Epithelial cell of esophagus (primary cell): ENCODE measurements at regions not wholly inside any gene's neighbourhood (a gene's known extent, or its start where the extent isn't known, plus 50 kb on each side); places are given as distances from the start of the nearest gene placed in this dataset.
A peak's percentile ranks its signal among the peaks of the same experiment; 100 is the strongest.

Experiments
- DNase-seq: peaks from one replicate; pipeline ENCODE4 v3.0.0; 2010; ENCODE audit warnings: low read depth
- H3K4me3 ChIP-seq: 2 replicates; pipeline ENCODE4 v1.5.1; 2011; ENCODE audit warnings: mild to moderate bottlenecking, low read length, control low read depth
- CTCF ChIP-seq: IDR thresholded peaks from 2 replicates; pipeline ENCODE4 v1.5.1; 2011; ENCODE audit warnings: low read depth, mild to moderate bottlenecking, low read length, control low read depth, inconsistent platforms; ENCODE audit not compliant: insufficient read depth; ENCODE audit errors: missing control alignments

- no peak overlapping the region for H3K4me3 ChIP-seq
Measured at GRCh38 chr12:17235996-17236395, 630.0 kb upstream of the LMO3 start.

GRCh38 chr12:17215759-17216570 is 610.0 kb upstream of the LMO3 start:
- H3K4me3 ChIP-seq, result no peak overlapping the region
- DNase-seq, result peak; percentile 8
- no peak for TF ChIP-seq CTCF

More at GRCh38 chr12:17235996-17236395, 630.0 kb upstream of the LMO3 start:
- TF ChIP-seq CTCF, result no peak
- DNase-seq, result no peak

- no peak for DNase-seq
Measured at GRCh38 chr12:17214929-17215328, 609.0 kb upstream of the LMO3 start.

GRCh38 chr12:17206553-17206952 is 600.6 kb upstream of the LMO3 start:
- no peak for DNase-seq
- no peak overlapping the region for H3K4me3 ChIP-seq
- no peak for TF ChIP-seq CTCF

More at GRCh38 chr12:17214929-17215328, 609.0 kb upstream of the LMO3 start:
- no peak overlapping the region for H3K4me3 ChIP-seq
- TF ChIP-seq CTCF, result no peak

- DNase-seq, result no peak
- no peak overlapping the region for H3K4me3 ChIP-seq
- TF ChIP-seq CTCF, result no peak
Measured at GRCh38 chr12:17204289-17205054, 598.5 kb upstream of the LMO3 start.

- no peak for TF ChIP-seq CTCF
- DNase-seq, result no peak
Measured at GRCh38 chr12:17203497-17203896, 597.5 kb upstream of the LMO3 start.

More at GRCh38 chr12:17203497-17203896, 597.5 kb upstream of the LMO3 start:
- H3K4me3 ChIP-seq, result no peak overlapping the region
